B cell (primary cell): ENCODE measurements at regions not wholly inside any gene's neighbourhood (a gene's known extent, or its start where the extent isn't known, plus 50 kb on each side); places are given as distances from the start of the nearest gene placed in this dataset.
"Not testable (repeated sequence)": the region's sequence is repeated elsewhere in the genome, so short reads cannot be mapped to it uniquely, and the experiment has no call there.

Source experiments
- ATAC-seq: fragments of 200-7000 bp; cut with Tn5 transposase; one replicate; pipeline ENCODE4 v1.10.0; 2021; ENCODE audit warnings: low read depth, mild to moderate bottlenecking, moderate number of reproducible peaks, moderate library complexity
- CTCF ChIA-PET: fragments of 350-600 bp; sonication (Branson Sonifier 250); formaldehyde crosslinking; loops from one replicate; lab custom pipeline; 2021; ENCODE audit warnings: antibody characterized with exemption, inconsistent platforms; lab: Charles Lee
- POLR2A ChIA-PET: fragments of 350-600 bp; sonication (Branson Sonifier 250); formaldehyde crosslinking; loops from one replicate; lab custom pipeline; 2021; ENCODE audit warnings: antibody characterized with exemption; lab: Charles Lee
- DNase-seq: peaks from one replicate; pipeline ENCODE4 v3.0.0; 2013
- H2AFZ ChIP-seq: 2 replicates; pipeline ENCODE4 v1.6.1; 2012; ENCODE audit warnings: mild to moderate bottlenecking, low read depth, low read length; ENCODE audit not compliant: insufficient read depth, poor library complexity, severe bottlenecking
- H3K27ac ChIP-seq, 2 donors: 1 replicate in 1 of 2; 2 replicates in 1 of 2; pipeline ENCODE4 v1.5.1; 2012 to 2013; ENCODE audit warnings: low read length in 2 of 2, mild to moderate bottlenecking in 2 of 2, moderate library complexity in 1 of 2
- H3K27me3 ChIP-seq, 4 experiments: fragments of 200-600 bp in 1 of 4; sonication (generic) in 1 of 4; replicated peaks in 1 of 4; 1 replicate in 2 of 4; 2 replicates in 2 of 4; pipeline versions ENCODE4 v1.6.1 to v1.7.0; 2013 to 2016; ENCODE audit warnings: low read length in 3 of 4, mild to moderate bottlenecking in 2 of 4, mixed read lengths in 1 of 4, moderate library complexity in 1 of 4; ENCODE audit not compliant: insufficient read depth in 4 of 4, control insufficient read depth in 3 of 4; ENCODE audit errors: control extremely low read depth in 1 of 4
- H3K36me3 ChIP-seq, 2 experiments: replicated peaks in 1 of 2; 1 replicate in 1 of 2; 2 replicates in 1 of 2; pipeline versions ENCODE4 v1.6.1 to v1.7.1; 2013; ENCODE audit warnings: low read length in 1 of 2; ENCODE audit not compliant: insufficient read depth in 2 of 2, control insufficient read depth in 1 of 2; ENCODE audit errors: control extremely low read depth in 1 of 2, extremely low read depth in 1 of 2
- H3K4me1 ChIP-seq, 2 donors: fragments of 200-600 bp in 1 of 2; sonication (generic) in 1 of 2; 1 replicate in 1 of 2; 2 replicates in 1 of 2; pipeline versions ENCODE4 v1.5.1 to v1.6.1; 2013 to 2017; ENCODE audit warnings: low read length in 2 of 2; ENCODE audit not compliant: control insufficient read depth in 2 of 2, insufficient read depth in 2 of 2
- H3K4me2 ChIP-seq: replicated peaks from 2 replicates; pipeline ENCODE3; 2012; ENCODE audit warnings: mild to moderate bottlenecking, low read depth, low read length; ENCODE audit not compliant: poor library complexity, severe bottlenecking
- H3K4me3 ChIP-seq, 5 experiments: fragments of 200-600 bp in 1 of 5; sonication (generic) in 1 of 5; 1 replicate in 3 of 5; 2 replicates in 2 of 5; pipeline versions ENCODE4 v1.5.1 to v1.7.0; 2011 to 2016; ENCODE audit warnings: low read length in 4 of 5, mild to moderate bottlenecking in 4 of 5, low read depth in 2 of 5, control low read depth in 1 of 5, moderate library complexity in 1 of 5; ENCODE audit not compliant: insufficient read depth in 1 of 5; ENCODE audit errors: control extremely low read depth in 1 of 5, extremely low read depth in 1 of 5
- H3K79me2 ChIP-seq: fragments of 200-600 bp; sonication (generic); one replicate; pipeline ENCODE4 v1.6.0; 2016; ENCODE audit warnings: low read length; ENCODE audit not compliant: control insufficient read depth, insufficient read depth
- H3K9ac ChIP-seq: fragments of 200-600 bp; sonication (generic); 2 replicates; pipeline ENCODE4 v1.6.1; 2017; ENCODE audit warnings: mild to moderate bottlenecking, low read length, moderate library complexity
- H3K9me3 ChIP-seq, 3 donors: one replicate each; pipeline versions ENCODE4 v1.6.1 to v1.7.1; 2013; ENCODE audit warnings: low read length in 2 of 3; ENCODE audit not compliant: control insufficient read depth in 2 of 3, insufficient read depth in 1 of 3; ENCODE audit errors: control extremely low read depth in 1 of 3
- H4K20me1 ChIP-seq: 2 replicates; pipeline ENCODE4 v1.6.0; 2012; ENCODE audit warnings: mild to moderate bottlenecking, low read length; ENCODE audit not compliant: insufficient read depth, control insufficient read depth, poor library complexity, severe bottlenecking
- H3K27ac Mint-ChIP-seq: one replicate; pipeline ENCODE4 v1.8.0; 2021; ENCODE audit warnings: mixed read lengths
- H3K27me3 Mint-ChIP-seq: one replicate; pipeline ENCODE4 v1.8.0; 2021; ENCODE audit warnings: mixed read lengths
- H3K4me1 Mint-ChIP-seq: one replicate; pipeline ENCODE4 v1.8.0; 2021; ENCODE audit warnings: mixed read lengths
- H3K4me3 Mint-ChIP-seq: one replicate; pipeline ENCODE4 v1.8.0; 2021; ENCODE audit warnings: mixed read lengths
- H3K9me3 Mint-ChIP-seq: one replicate; pipeline ENCODE4 v1.8.0; 2022; ENCODE audit warnings: mixed read lengths; ENCODE audit not compliant: insufficient read depth
- EZH2 ChIP-seq: IDR thresholded peaks from 2 replicates; pipeline ENCODE4 v1.6.1; 2012; ENCODE audit warnings: borderline replicate concordance, low read depth, mild to moderate bottlenecking, moderate library complexity, low read length; ENCODE audit not compliant: insufficient read depth, poor library complexity, severe bottlenecking
- WGBS: methylation state at CpG from one replicate; pipeline ENCODE4 v1.1.5; 2013; ENCODE audit warnings: missing lambda C conversion rate; ENCODE audit not compliant: insufficient coverage; 5-methylcytosine and 5-hydroxymethylcytosine counted together
- intact Hi-C: fragments of 100-400 bp; cut with micrococcal nuclease; formaldehyde crosslinking; loops from one replicate; pipeline ENCODE4 v1.10.0; 2022

GRCh38 chr1:157301477-157302198 lies 163.4 kb upstream of the ETV3 start:
- no peak for TF ChIP-seq EZH2
- H3K27me3 ChIP-seq: peaks cover 0 to 5% (median 0%) of the 10 kb centered on the region in 4 experiments
- WGBS: 100% methylated on average over 1 of the region's 2 CpGs
- no peak overlapping the region for H3K27ac Mint-ChIP-seq
- no peaks in the 10 kb centered on the region for H3K9me3 Mint-ChIP-seq
- peaks cover 12% of the 10 kb centered on the region for H3K27me3 Mint-ChIP-seq
- ATAC-seq (no peak), DNase-seq (no peak)
- no peaks in the 10 kb centered on the region for H3K79me2 ChIP-seq
- H3K9me3 ChIP-seq: peaks cover 0 to 3% (median 0%) of the 10 kb centered on the region in 3 donors
- POLR2A ChIA-PET: no interaction called here
- intact Hi-C loops: no loop called here
- H2AFZ ChIP-seq: no peak overlapping the region
- no peak overlapping the region for H3K4me3 ChIP-seq
- no peaks in the 10 kb centered on the region for H3K36me3 ChIP-seq
- H3K27ac ChIP-seq: no peak overlapping the region
- H3K4me1 Mint-ChIP-seq: no peaks in the 10 kb centered on the region
- H3K4me2 ChIP-seq: no peak overlapping the region
- H3K4me3 Mint-ChIP-seq: no peak overlapping the region
- no peaks in the 10 kb centered on the region for H3K4me1 ChIP-seq
- no peak overlapping the region for H3K9ac ChIP-seq
- no peaks in the 10 kb centered on the region for H4K20me1 ChIP-seq
- CTCF ChIA-PET: no interaction called here

DNA sequence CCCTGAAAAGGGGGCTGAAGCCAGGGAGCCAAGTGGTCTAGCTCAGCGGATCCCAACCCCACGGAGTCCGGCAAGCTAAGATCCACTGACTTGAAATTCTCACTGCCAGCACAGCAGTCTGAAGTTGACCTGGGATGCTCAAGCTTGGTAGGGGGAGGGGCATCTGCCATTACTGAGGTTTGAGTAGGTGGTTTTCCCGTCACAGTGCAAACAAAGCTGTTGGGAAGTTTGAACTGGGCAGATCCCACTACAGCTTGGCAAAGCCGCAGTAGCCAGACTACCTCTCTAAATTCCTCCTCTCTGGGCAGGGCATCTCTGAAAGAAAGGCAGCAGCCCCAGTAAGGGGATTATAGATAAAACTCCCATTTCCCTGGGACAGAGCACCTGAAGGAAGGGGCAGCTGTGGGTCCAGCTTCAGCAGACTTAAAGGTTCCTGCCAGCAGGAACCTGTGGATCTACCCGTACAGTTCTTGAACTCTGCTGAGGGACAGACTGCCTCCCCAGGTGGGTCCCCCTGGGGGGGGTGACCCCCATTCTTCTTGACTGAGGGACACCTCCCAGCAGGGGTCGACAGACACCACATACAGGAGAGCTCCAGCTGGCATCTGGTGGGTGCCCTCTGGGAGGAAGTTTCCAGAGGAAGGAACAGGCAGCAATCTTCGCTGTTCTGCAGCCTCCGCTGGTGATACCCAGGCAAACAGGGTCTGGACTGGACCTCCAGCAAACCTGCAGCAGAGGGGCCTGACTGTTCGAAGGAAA lies 156.4 kb upstream of the ETV3 start:
- H3K79me2 ChIP-seq, H3K27ac ChIP-seq, H3K4me3 ChIP-seq, H3K4me3 Mint-ChIP-seq, H3K4me2 ChIP-seq, H3K9ac ChIP-seq, H3K9me3 Mint-ChIP-seq, DNase-seq, CTCF ChIA-PET, POLR2A ChIA-PET, H4K20me1 ChIP-seq, H3K4me1 ChIP-seq, H3K36me3 ChIP-seq, H3K27me3 ChIP-seq, H3K27ac Mint-ChIP-seq, H3K9me3 ChIP-seq, intact Hi-C loops, H2AFZ ChIP-seq, H3K4me1 Mint-ChIP-seq, ATAC-seq: not testable (repeated sequence)
- WGBS: 92% methylated on average over 6 of the region's 10 CpGs
- H3K27me3 Mint-ChIP-seq: peaks cover 52% of the 10 kb centered on the region
